Esophagus (tissue), 2 donors: ENCODE measurements at regions not wholly inside any gene's neighbourhood (a gene's known extent, or its start where the extent isn't known, plus 50 kb on each side); places are given as distances from the start of the nearest gene placed in this dataset.

ENCODE experiments used
- H3K27ac ChIP-seq, 2 donors: one replicate each; pipeline ENCODE4 v1.5.1; 2013; ENCODE audit warnings: low read depth in 2 of 2, mild to moderate bottlenecking in 2 of 2, inconsistent platforms in 1 of 2, low read length in 1 of 2, moderate library complexity in 1 of 2
- H3K27me3 ChIP-seq, 2 donors: one replicate each; pipeline ENCODE4 v1.6.1; 2013; ENCODE audit warnings: low read length in 2 of 2, control low read depth in 1 of 2, mild to moderate bottlenecking in 1 of 2; ENCODE audit not compliant: insufficient read depth in 2 of 2, control insufficient read depth in 1 of 2
- H3K36me3 ChIP-seq, 2 donors: one replicate each; pipeline ENCODE4 v1.6.1; 2013; ENCODE audit warnings: low read length in 1 of 2; ENCODE audit not compliant: control insufficient read depth in 2 of 2, insufficient read depth in 2 of 2
- H3K4me1 ChIP-seq, 2 donors: one replicate each; pipeline ENCODE4 v1.6.1; 2013; ENCODE audit warnings: low read length in 1 of 2; ENCODE audit not compliant: control insufficient read depth in 2 of 2, insufficient read depth in 2 of 2
- H3K4me3 ChIP-seq, 2 donors: one replicate each; pipeline ENCODE4 v1.5.1; 2013; ENCODE audit warnings: low read length in 2 of 2, mild to moderate bottlenecking in 2 of 2, low read depth in 1 of 2, moderate library complexity in 1 of 2
- H3K9me3 ChIP-seq, 2 donors: one replicate each; pipeline ENCODE4 v1.6.1; 2013; ENCODE audit warnings: mild to moderate bottlenecking in 2 of 2, low read depth in 1 of 2, low read length in 1 of 2, moderate library complexity in 1 of 2; ENCODE audit not compliant: control insufficient read depth in 2 of 2, insufficient read depth in 1 of 2
- WGBS, 2 donors: extraction: QIAGEN DNeasy Blood & Tissue Kit; methylation state at CpG; one replicate each; pipeline ENCODE4 v1.1.7; 2013; 5-methylcytosine and 5-hydroxymethylcytosine counted together
- donor health status: healthy with polysubstance abuse.
- donor health status: Bipolar disorder and iron deficiency.

DNA sequence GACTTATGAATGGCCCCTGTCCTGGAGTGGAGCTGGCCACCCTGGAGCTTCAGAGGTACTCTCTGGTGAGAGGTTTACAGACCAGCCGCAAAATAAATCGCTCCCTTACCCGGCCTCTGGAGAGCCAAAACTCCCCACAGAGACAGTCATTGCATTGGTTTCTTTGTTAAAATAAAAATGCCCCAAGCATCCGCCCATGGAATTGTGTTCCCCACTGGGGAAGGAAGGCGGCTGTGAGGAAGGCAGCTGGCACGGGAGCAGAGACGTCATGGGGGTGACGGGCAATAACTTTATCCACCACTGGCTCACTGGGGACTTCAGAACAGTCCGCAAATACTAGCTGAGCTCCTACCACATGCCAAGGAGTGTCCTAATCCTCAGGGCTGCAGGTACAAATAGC, 266.2 kb upstream of the FOXF1 start:
- Histone ChIP-seq H3K36me3 (no peaks in the 10 kb centered on the region), H3K27ac (no peak overlapping the region), H3K9me3 (peaks cover 0 to 5% of the 10 kb centered on the region in 2 donors), H3K4me1 (peaks cover 0 to 3% of the 10 kb centered on the region in 2 donors), H3K27me3 (no peaks in the 10 kb centered on the region), H3K4me3 (no peak overlapping the region)
- 74% methylated on average over 9 of the region's 9 CpGs for WGBS, 2 donors

GRCh38 chr16:86244936-86245335, 265.4 kb upstream of the FOXF1 start:
- 92 to 96% methylated on average over 3 of the region's 3 CpGs for WGBS, 2 donors
- no peaks in the 10 kb centered on the region for H3K36me3 ChIP-seq
- H3K27ac ChIP-seq: no peak overlapping the region
- H3K4me1 ChIP-seq: peaks cover 0 to 3% of the 10 kb centered on the region in 2 donors
- no peak overlapping the region for H3K4me3 ChIP-seq
- H3K9me3 ChIP-seq: peaks cover 0 to 5% of the 10 kb centered on the region in 2 donors
- H3K27me3 ChIP-seq: no peaks in the 10 kb centered on the region

- Histone ChIP-seq H3K27me3 (no peaks in the 10 kb centered on the region), H3K27ac (no peak overlapping the region), H3K4me1 (peaks cover 0 to 3% of the 10 kb centered on the region in 2 donors), H3K4me3 (no peak overlapping the region), H3K36me3 (no peaks in the 10 kb centered on the region), H3K9me3 (peaks cover 0 to 5% of the 10 kb centered on the region in 2 donors)
- WGBS, 2 donors: 89% methylated on average over 7 of the region's 7 CpGs
These were observed 265.0 kb upstream of the FOXF1 start for GRCh38 chr16:86245351-86245750.

- Histone ChIP-seq H3K36me3 (no peaks in the 10 kb centered on the region), H3K4me3 (no peak overlapping the region), H3K27me3 (no peaks in the 10 kb centered on the region), H3K4me1 (peaks cover 0 to 3% of the 10 kb centered on the region in 2 donors), H3K27ac (no peak overlapping the region), H3K9me3 (peaks cover 0 to 5% of the 10 kb centered on the region in 2 donors)
- 86% methylated on average over 6 of the region's 6 CpGs for WGBS, 2 donors
These were observed 264.4 kb upstream of the FOXF1 start for GRCh38 chr16:86245895-86246294.

DNA sequence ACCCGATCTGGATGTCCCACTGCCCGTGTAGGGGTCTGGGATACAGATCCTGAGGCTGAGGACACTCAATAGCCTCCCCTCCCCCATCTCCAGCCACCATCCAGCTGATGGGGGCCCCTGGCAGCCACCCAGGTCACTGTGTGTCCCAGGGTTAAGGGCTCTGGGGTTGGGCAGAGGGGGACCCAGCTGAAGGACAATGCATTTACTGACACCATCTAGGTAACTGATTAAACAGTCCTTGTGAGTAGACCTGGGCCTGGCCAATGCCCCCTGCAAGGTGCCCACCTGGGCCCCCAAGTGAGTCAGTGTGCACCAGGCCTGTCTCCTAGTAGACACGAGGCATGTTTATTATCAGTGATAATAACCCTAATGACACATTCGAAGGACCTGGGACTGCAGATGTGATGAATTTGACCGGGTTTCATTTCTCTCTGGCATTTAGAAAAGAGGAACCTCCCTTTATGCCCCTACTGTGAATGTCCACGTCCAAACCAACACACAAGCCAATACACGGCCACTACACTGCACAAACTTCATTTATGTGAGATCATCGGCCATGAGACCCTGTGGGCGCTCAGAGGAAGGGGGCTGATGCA, 261.9 kb upstream of the FOXF1 start:
- Histone ChIP-seq H3K27ac (no peak overlapping the region), H3K4me1 (no peaks in the 10 kb centered on the region), H3K9me3 (peaks cover 0 to 2% of the 10 kb centered on the region in 2 donors), H3K27me3 (no peaks in the 10 kb centered on the region), H3K36me3 (no peaks in the 10 kb centered on the region), H3K4me3 (no peak overlapping the region)
- 79 to 81% methylated on average over 9 of the region's 9 CpGs for WGBS, 2 donors

- no peaks in the 10 kb centered on the region for H3K36me3 ChIP-seq
- H3K27ac ChIP-seq: no peak overlapping the region
- peaks cover 0 to 2% of the 10 kb centered on the region in 2 donors for H3K9me3 ChIP-seq
- H3K4me3 ChIP-seq: no peak overlapping the region
- no peaks in the 10 kb centered on the region for H3K27me3 ChIP-seq
- H3K4me1 ChIP-seq: no peaks in the 10 kb centered on the region
- WGBS, 2 donors: 82 to 88% methylated on average over 6 of the region's 6 CpGs
These were observed 260.7 kb upstream of the FOXF1 start for GRCh38 chr16:86249631-86250030.

DNA sequence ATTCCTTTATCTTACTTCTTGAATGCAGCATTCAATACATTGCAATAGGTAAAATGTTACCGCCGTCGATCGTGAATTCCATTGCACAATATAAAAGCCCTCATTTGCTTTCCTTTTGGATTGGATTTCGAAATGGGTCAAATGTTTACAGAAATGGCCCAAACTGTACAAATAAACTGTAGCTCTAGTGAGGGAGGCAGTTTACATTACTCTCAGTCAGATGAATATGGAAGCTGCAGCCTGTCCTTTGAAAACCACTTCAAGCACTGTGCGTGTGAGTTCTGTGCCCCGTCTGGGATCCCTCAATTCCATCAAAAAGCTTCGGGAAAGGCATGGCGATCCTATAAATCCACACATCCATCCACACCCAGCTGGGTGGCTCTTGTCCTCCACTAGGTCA, 258.6 kb upstream of the FOXF1 start:
- Histone ChIP-seq H3K4me3 (no peak overlapping the region), H3K27me3 (no peaks in the 10 kb centered on the region), H3K27ac (no peak overlapping the region), H3K36me3 (no peaks in the 10 kb centered on the region), H3K4me1 (no peaks in the 10 kb centered on the region), H3K9me3 (peaks cover 3 to 5% of the 10 kb centered on the region in 2 donors)
- WGBS, 2 donors: 73 to 78% methylated on average over 9 of the region's 9 CpGs

DNA sequence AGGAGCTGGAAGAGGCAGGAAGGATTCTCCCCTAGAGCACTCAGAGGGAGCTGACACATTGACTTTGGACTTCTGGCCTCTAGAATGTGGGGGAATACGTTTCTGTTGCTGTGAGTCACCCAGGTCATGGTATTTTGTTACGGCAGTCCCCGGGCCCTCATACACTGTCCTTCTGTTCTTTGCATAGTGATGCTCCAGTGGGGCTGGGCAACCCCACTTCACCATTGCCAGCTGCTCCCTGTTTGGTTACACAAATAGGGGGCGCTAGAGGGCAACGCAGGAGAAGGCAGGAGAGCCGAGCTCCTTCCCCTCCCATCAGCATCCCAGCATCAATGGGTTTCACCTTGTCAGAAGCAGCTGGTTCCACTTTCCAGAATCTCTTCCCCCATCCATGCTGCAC, 257.7 kb upstream of the FOXF1 start:
- Histone ChIP-seq H3K27me3 (no peaks in the 10 kb centered on the region), H3K9me3 (peaks cover 3 to 5% of the 10 kb centered on the region in 2 donors), H3K27ac (no peak overlapping the region), H3K4me3 (no peak overlapping the region), H3K4me1 (no peaks in the 10 kb centered on the region), H3K36me3 (no peaks in the 10 kb centered on the region)
- whole genome bisulfite sequencing, 2 donors: 39 to 42% methylated on average over 6 of the region's 6 CpGs

GRCh38 chr16:86255966-86256365, 254.4 kb upstream of the FOXF1 start:
- no peaks in the 10 kb centered on the region for H3K4me1 ChIP-seq
- no peak overlapping the region for H3K27ac ChIP-seq
- H3K36me3 ChIP-seq: no peaks in the 10 kb centered on the region

GRCh38 chr16:86256995-86257394, 253.3 kb upstream of the FOXF1 start:
- Histone ChIP-seq H3K4me1 (no peaks in the 10 kb centered on the region), H3K27ac (no peak overlapping the region), H3K9me3 (peaks cover 3 to 5% of the 10 kb centered on the region in 2 donors), H3K27me3 (no peaks in the 10 kb centered on the region), H3K4me3 (no peak overlapping the region), H3K36me3 (no peaks in the 10 kb centered on the region)
- 80 to 93% methylated on average over 3 of the region's 3 CpGs for WGBS, 2 donors

More at GRCh38 chr16:86255966-86256365, 254.4 kb upstream of the FOXF1 start:
- no peak overlapping the region for H3K4me3 ChIP-seq
- no peaks in the 10 kb centered on the region for H3K27me3 ChIP-seq
- H3K9me3 ChIP-seq: peaks cover 3 to 5% of the 10 kb centered on the region in 2 donors
